ENCODE measurements at regions not wholly inside any gene's neighbourhood (a gene's known extent, or its start where the extent isn't known, plus 50 kb on each side); places are given as distances from the start of the nearest gene placed in this dataset.

DNA sequence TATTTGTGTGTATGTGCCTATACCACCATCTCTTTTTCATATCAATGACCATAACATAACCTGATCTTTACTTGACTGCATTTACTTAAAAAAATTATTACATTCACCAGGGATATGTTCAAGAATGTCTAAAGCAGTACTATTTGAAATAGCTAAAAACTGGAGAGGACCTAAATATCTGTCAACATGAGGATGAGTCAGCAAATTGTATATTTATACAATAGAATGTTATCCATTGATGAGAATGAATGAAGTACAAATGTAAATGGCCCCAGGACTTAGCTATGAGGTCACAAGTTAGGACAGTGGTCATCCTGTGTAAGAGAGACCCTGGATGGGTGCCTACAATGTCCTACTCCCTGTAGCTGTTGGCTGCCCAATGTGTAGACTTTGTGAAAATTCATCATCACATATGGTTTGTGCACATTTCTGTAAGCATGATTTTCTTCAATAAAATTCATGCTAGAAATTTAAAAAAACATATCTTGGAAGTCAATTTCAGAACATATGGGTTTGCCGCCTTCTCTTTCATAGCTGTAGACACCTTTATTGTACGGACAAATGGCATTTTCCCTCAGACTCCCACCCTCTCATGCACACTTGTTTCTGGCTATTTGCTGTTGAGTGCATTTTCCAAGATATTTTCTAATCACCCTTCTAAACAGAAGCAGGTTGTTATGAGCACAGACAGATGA is 202.4 kb downstream of the CDH26 start:
- Histone ChIP-seq H3K27me3 (ENCODE audit: control insufficient read depth, insufficient read depth, low read length) (no peaks in the 10 kb centered on the region), H3K4me1 (ENCODE audit: control insufficient read depth, insufficient read depth, low read length) (no peaks in the 10 kb centered on the region)

GRCh38 chr20:60167812-60168211 is 209.6 kb downstream of the CDH26 start:
- H3K9me3 ChIP-seq (ENCODE audit: control insufficient read depth, low read length), result peaks cover 5% of the 10 kb centered on the region
- H3K4me3 ChIP-seq (ENCODE audit: low read length), result no peak overlapping the region
- no peaks in the 10 kb centered on the region for H3K36me3 ChIP-seq (ENCODE audit: control insufficient read depth, insufficient read depth, low read length)
- H3K9ac ChIP-seq (ENCODE audit: low read length), result no peak overlapping the region
- H3K27me3 ChIP-seq (ENCODE audit: control insufficient read depth, insufficient read depth, low read length), result no peaks in the 10 kb centered on the region
- peaks cover 10% of the 10 kb centered on the region for H3K4me1 ChIP-seq (ENCODE audit: control insufficient read depth, insufficient read depth, low read length)

More for the DNA sequence above, 202.4 kb downstream of the CDH26 start:
- H3K9ac ChIP-seq (ENCODE audit: low read length), result no peak overlapping the region
- H3K4me3 ChIP-seq (ENCODE audit: low read length), result no peak overlapping the region
- no peaks in the 10 kb centered on the region for H3K9me3 ChIP-seq (ENCODE audit: control insufficient read depth, low read length)
- no peaks in the 10 kb centered on the region for H3K36me3 ChIP-seq (ENCODE audit: control insufficient read depth, insufficient read depth, low read length)

DNA sequence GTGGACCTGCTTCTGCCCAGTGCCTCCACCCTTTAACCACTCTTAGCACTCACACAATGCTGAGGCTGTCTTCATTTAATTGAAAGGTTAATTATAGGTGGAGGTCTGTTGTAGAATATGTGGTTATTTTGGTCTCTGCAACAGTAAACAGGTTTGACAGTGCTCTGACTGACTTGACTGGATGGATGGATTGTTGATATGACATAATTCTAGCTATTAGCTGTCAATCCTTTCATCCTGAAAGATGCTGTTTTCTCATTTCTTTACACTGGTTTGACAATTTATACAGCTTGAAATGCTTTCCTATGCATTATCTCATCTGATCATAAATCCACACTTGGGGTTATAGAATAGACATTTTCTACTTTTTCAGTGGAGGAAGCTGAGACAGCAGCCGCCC is 210.7 kb downstream of the CDH26 start:
- Histone ChIP-seq H3K9ac (ENCODE audit: low read length) (no peak overlapping the region), H3K4me3 (ENCODE audit: low read length) (no peak overlapping the region), H3K27me3 (ENCODE audit: control insufficient read depth, insufficient read depth, low read length) (no peaks in the 10 kb centered on the region), H3K9me3 (ENCODE audit: control insufficient read depth, low read length) (peaks cover 5% of the 10 kb centered on the region), H3K4me1 (ENCODE audit: control insufficient read depth, insufficient read depth, low read length) (peaks cover 10% of the 10 kb centered on the region), H3K36me3 (ENCODE audit: control insufficient read depth, insufficient read depth, low read length) (no peaks in the 10 kb centered on the region)

GRCh38 chr20:60170116-60170515 is 211.9 kb downstream of the CDH26 start:
- H3K27me3 ChIP-seq (ENCODE audit: control insufficient read depth, insufficient read depth, low read length), result no peaks in the 10 kb centered on the region
- no peaks in the 10 kb centered on the region for H3K36me3 ChIP-seq (ENCODE audit: control insufficient read depth, insufficient read depth, low read length)

GRCh38 chr20:60171313-60171712 is 213.1 kb downstream of the CDH26 start:
- H3K9ac ChIP-seq (ENCODE audit: low read length), result no peak overlapping the region
- peaks cover 5% of the 10 kb centered on the region for H3K9me3 ChIP-seq (ENCODE audit: control insufficient read depth, low read length)
- no peak overlapping the region for H3K4me3 ChIP-seq (ENCODE audit: low read length)

More at GRCh38 chr20:60170116-60170515, 211.9 kb downstream of the CDH26 start:
- Histone ChIP-seq H3K9ac (ENCODE audit: low read length) (no peak overlapping the region), H3K4me1 (ENCODE audit: control insufficient read depth, insufficient read depth, low read length) (peaks cover 10% of the 10 kb centered on the region), H3K9me3 (ENCODE audit: control insufficient read depth, low read length) (peaks cover 5% of the 10 kb centered on the region), H3K4me3 (ENCODE audit: low read length) (no peak overlapping the region)

DNA sequence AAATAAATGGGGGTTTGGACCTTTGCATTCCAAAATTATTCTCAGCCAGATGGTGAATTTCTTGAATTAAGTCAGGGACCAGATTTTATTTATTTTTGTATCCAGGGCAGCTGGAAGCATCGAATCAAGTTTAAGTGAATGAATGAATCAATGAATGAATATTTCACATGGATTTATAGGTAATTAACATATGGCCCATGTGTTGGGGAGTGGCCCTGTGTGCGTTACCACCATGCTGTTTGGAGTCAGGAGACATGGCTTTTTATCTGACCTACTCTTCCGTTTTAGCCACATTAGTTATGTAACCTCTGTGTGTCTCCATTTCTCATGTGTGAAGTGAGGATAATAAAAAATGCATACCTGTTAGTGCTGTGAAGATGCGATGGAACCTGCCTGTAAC is 213.5 kb downstream of the CDH26 start:
- Histone ChIP-seq H3K4me3 (ENCODE audit: low read length) (no peak overlapping the region), H3K9ac (ENCODE audit: low read length) (no peak overlapping the region), H3K4me1 (ENCODE audit: control insufficient read depth, insufficient read depth, low read length) (peaks cover 10% of the 10 kb centered on the region), H3K27me3 (ENCODE audit: control insufficient read depth, insufficient read depth, low read length) (no peaks in the 10 kb centered on the region), H3K9me3 (ENCODE audit: control insufficient read depth, low read length) (peaks cover 5% of the 10 kb centered on the region), H3K36me3 (ENCODE audit: control insufficient read depth, insufficient read depth, low read length) (no peaks in the 10 kb centered on the region)

More at GRCh38 chr20:60171313-60171712, 213.1 kb downstream of the CDH26 start:
- no peaks in the 10 kb centered on the region for H3K27me3 ChIP-seq (ENCODE audit: control insufficient read depth, insufficient read depth, low read length)
- H3K4me1 ChIP-seq (ENCODE audit: control insufficient read depth, insufficient read depth, low read length), result peaks cover 10% of the 10 kb centered on the region
- no peaks in the 10 kb centered on the region for H3K36me3 ChIP-seq (ENCODE audit: control insufficient read depth, insufficient read depth, low read length)

DNA sequence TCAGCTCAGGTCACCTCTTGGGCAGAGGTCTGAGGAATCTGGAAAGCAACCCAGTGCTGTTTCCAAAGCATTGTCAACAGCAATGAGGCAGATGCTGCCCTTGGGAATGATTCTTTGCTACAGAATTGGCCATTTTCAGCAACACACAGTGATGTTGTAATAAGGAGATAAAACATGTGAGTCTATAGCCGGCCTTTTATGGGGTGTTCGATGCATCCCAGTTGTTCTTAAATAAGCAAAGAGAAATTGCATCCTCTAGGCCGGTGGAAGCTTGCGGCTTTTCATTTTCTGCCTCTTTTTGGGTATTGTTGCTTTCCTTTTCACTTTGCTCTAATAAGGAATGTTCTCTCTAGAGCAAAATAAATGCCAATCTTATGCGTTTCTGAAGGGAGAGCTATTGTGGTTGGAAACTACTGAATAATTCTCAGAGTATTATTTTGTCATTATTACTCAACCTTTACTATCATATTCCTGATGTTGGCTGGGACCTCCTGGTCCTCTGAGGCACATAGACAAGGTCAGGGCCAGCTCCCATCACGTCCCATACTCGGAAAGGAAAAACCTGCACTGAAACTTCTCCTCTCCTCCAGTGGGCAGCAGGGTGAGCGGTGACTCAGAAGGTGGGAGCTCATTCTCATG is 214.2 kb downstream of the CDH26 start:
- Histone ChIP-seq H3K27me3 (ENCODE audit: control insufficient read depth, insufficient read depth, low read length) (no peaks in the 10 kb centered on the region), H3K9ac (ENCODE audit: low read length) (no peak overlapping the region), H3K9me3 (ENCODE audit: control insufficient read depth, low read length) (peaks cover 5% of the 10 kb centered on the region), H3K36me3 (ENCODE audit: control insufficient read depth, insufficient read depth, low read length) (no peaks in the 10 kb centered on the region), H3K4me1 (ENCODE audit: control insufficient read depth, insufficient read depth, low read length) (peaks cover 10% of the 10 kb centered on the region), H3K4me3 (ENCODE audit: low read length) (no peak overlapping the region)

DNA sequence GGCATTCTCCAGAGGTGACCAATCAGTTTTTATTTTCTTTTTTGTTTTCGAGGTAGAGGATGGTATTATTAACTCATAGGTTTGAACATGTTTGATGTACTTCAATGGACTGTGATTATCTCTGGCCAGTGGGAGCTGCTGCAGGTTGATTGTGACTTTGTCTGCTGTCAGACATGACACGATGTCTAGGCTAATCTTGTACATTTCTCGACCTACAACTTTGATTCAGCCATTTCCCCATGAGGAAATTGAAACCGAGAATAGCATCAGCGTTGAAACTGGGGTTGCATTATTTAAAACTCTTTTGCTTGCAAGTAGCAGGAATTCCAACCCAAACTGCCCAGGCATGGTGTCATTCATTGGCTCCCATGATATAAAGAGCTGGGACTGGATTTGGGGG is 218.9 kb downstream of the CDH26 start:
- no peaks in the 10 kb centered on the region for H3K27me3 ChIP-seq (ENCODE audit: control insufficient read depth, insufficient read depth, low read length)
- H3K4me3 ChIP-seq (ENCODE audit: low read length), result no peak overlapping the region
- H3K9ac ChIP-seq (ENCODE audit: low read length), result no peak overlapping the region
- no peaks in the 10 kb centered on the region for H3K9me3 ChIP-seq (ENCODE audit: control insufficient read depth, low read length)
- H3K36me3 ChIP-seq (ENCODE audit: control insufficient read depth, insufficient read depth, low read length), result no peaks in the 10 kb centered on the region
- no peaks in the 10 kb centered on the region for H3K4me1 ChIP-seq (ENCODE audit: control insufficient read depth, insufficient read depth, low read length)

DNA sequence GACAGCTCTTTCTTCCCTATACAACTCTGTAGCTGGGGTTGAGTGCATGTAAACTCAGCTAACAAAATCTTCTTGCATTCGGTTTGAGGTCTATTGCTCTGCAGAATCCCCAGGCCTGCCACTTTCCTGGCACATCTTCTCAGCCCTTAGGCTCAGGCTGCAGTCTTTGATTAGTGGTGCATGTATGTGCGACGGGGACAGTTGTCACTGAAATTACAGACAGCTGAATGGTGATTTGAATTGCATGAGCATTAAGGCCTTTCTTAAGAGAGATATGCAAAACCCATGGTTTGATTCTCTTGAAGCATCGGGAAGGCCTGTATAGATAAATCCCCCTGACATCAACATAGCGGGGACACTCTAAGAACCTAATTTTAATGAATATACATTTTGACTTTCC is 222.8 kb downstream of the CDH26 start:
- Histone ChIP-seq H3K9me3 (ENCODE audit: control insufficient read depth, low read length) (no peaks in the 10 kb centered on the region), H3K27me3 (ENCODE audit: control insufficient read depth, insufficient read depth, low read length) (no peaks in the 10 kb centered on the region), H3K9ac (ENCODE audit: low read length) (no peak overlapping the region), H3K4me3 (ENCODE audit: low read length) (no peak overlapping the region), H3K36me3 (ENCODE audit: control insufficient read depth, insufficient read depth, low read length) (no peaks in the 10 kb centered on the region), H3K4me1 (ENCODE audit: control insufficient read depth, insufficient read depth, low read length) (no peaks in the 10 kb centered on the region)

- no peaks in the 10 kb centered on the region for H3K27me3 ChIP-seq (ENCODE audit: control insufficient read depth, insufficient read depth, low read length)
- no peaks in the 10 kb centered on the region for H3K4me1 ChIP-seq (ENCODE audit: control insufficient read depth, insufficient read depth, low read length)
- no peaks in the 10 kb centered on the region for H3K36me3 ChIP-seq (ENCODE audit: control insufficient read depth, insufficient read depth, low read length)
- H3K9ac ChIP-seq (ENCODE audit: low read length), result no peak overlapping the region
- H3K4me3 ChIP-seq (ENCODE audit: low read length), result no peak overlapping the region
- H3K9me3 ChIP-seq (ENCODE audit: control insufficient read depth, low read length), result no peaks in the 10 kb centered on the region
These were observed 228.2 kb downstream of the CDH26 start for GRCh38 chr20:60186412-60186811.

- H3K27me3 ChIP-seq (ENCODE audit: control insufficient read depth, insufficient read depth, low read length), result no peaks in the 10 kb centered on the region
- no peaks in the 10 kb centered on the region for H3K4me1 ChIP-seq (ENCODE audit: control insufficient read depth, insufficient read depth, low read length)
- no peak overlapping the region for H3K4me3 ChIP-seq (ENCODE audit: low read length)
These were observed 229.5 kb downstream of the CDH26 start for GRCh38 chr20:60187683-60188082.

GRCh38 chr20:60191014-60191413 is 232.8 kb downstream of the CDH26 start:
- Histone ChIP-seq H3K36me3 (ENCODE audit: control insufficient read depth, insufficient read depth, low read length) (no peaks in the 10 kb centered on the region), H3K9me3 (ENCODE audit: control insufficient read depth, low read length) (no peaks in the 10 kb centered on the region), H3K4me1 (ENCODE audit: control insufficient read depth, insufficient read depth, low read length) (no peaks in the 10 kb centered on the region), H3K9ac (ENCODE audit: low read length) (no peak overlapping the region), H3K4me3 (ENCODE audit: low read length) (no peak overlapping the region), H3K27me3 (ENCODE audit: control insufficient read depth, insufficient read depth, low read length) (no peaks in the 10 kb centered on the region)

More at GRCh38 chr20:60187683-60188082, 229.5 kb downstream of the CDH26 start:
- no peaks in the 10 kb centered on the region for H3K9me3 ChIP-seq (ENCODE audit: control insufficient read depth, low read length)
- no peaks in the 10 kb centered on the region for H3K36me3 ChIP-seq (ENCODE audit: control insufficient read depth, insufficient read depth, low read length)
- H3K9ac ChIP-seq (ENCODE audit: low read length), result no peak overlapping the region
